ENCODE measurements at regions not wholly inside any gene's neighbourhood (a gene's known extent, or its start where the extent isn't known, plus 50 kb on each side); places are given as distances from the start of the nearest gene placed in this dataset.
A peak's percentile ranks its signal among the peaks of the same experiment; 100 is the strongest.

DNA sequence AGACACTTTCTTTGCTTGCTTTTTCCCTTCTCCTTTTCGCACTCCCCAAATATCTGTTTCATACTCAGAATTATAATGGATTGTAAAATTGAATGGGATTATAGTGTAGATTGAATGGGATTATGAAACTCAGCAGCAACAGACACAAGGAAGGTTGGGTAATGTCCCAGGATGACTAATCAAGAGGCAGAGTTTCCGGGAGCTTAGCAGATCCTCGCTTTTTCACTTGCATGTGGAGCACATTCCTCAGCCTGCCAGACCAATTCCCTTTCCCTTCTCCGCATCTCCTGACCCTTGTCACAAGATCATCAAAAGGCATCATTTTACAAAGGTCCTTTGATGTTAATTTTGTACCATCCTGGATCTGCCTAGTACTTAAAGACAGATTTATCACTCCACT is 55.1 kb upstream of the SLC1A1 start:
- DNase-seq (ENCODE audit: low spot score) = peak; percentile 1

DNA sequence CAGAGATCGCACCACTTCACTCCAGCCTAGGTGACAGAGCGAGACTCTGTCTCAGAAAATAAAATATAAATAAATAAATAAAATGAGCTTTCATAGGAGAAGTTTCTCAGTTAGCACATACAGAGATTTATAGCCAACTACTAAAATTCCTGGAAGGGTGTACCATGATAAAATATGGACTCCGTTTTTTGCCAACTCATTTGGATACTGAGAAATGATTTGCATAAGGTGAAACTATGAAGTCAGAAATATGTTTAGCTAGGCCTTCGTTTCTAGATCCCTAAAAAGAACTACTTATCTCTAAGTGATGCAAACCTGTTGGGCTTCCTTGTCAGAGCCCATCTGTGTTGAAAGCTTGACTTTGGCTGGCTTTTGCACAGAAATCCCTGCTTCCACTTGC is 56.9 kb upstream of the SLC1A1 start:
- DNase-seq (ENCODE audit: low spot score) = no peak

DNA sequence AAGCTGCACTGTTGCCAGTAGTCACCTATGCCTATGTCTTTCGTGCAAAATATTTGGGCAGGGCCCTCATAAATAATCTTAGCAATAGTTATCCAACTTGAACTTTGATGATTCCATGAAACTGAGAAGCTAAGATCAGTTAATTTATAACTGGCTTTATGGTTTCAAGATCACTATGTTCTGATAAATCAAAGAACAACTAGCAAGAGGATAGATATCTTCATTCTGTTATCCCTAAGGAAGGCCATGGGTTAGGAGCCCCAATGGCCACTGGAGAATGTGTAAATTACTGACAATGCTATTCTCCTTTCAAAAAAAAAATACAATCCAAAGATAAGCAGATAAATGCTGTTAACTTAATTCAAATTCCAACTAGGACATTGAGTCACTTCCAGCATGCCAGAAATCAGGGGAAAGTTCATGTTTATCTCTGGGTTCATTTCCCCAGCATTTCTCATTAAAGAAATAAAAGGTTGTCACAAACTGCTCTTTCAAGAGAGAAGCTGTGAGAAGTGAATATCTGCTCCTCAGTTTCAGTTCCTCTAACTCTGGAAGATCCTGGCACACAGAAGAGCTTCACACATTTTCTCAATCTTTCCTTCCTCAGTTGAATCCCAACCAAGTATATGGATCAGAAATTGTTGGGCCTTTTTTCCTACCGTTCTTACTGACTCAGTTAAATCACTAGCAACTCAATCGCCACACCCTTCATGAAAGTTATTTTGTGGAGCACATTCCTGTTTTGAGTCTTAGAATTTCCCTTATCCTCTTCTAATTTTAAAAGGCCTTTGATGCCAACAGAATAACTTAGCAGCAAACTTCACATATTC is 59.6 kb upstream of the SLC1A1 start:
- DNase-seq (ENCODE audit: low spot score) = peak; percentile 5

DNA sequence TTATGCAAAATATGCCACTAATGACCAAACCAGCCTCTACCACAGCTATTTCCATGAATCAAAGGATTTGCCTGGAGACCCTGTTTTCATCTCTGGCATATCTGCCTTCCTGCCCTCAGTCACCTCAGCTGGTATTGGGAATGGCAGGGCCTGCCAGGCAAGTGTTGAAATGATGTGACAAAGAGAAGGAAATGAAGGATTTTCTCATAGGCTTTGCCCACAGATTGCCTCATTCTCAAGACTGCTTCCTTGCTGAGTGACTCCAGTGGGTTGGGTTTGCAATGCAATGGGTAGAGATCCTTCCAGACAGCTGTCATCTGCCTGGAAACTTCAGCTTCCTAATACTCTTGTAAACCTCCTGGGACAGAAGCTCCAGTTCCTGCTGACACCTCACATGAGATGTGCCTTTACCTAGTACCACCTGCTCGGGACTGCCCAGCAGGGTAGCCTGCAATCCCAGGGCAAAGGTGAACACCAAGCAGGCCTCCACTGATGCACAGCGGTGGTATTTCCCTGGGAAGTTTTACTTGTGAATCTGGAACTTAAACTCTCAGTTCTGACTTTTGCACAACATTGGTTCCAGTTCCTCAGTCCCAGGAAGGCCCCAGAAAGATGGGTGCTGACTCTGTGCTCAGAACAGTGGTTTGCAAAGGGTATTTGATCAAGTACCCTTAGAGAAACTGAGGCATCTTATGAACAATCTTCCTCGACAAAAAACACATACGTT is 64.8 kb upstream of the SLC1A1 start:
- no peak for DNase-seq (ENCODE audit: low spot score)

DNA sequence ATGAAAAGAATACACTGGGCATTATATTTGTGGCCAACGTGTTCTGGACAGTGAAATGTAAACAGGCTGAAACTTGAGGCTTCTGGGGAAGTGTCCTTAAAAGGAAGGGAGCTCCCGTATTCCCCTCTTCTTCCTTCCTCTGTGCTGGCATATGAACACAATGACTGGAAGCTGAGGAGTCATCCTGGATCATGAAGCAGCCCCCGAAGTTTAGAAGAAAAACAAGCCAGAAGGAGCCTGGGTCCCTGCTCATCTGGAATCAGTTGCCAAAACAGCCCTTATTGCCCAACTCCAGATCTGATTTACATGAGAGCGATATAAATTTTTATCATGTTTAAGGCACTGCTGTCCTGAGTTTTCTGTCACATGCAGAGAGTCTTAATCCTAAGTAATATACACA is 65.4 kb upstream of the SLC1A1 start:
- DNase-seq (ENCODE audit: low spot score) = no peak

DNA sequence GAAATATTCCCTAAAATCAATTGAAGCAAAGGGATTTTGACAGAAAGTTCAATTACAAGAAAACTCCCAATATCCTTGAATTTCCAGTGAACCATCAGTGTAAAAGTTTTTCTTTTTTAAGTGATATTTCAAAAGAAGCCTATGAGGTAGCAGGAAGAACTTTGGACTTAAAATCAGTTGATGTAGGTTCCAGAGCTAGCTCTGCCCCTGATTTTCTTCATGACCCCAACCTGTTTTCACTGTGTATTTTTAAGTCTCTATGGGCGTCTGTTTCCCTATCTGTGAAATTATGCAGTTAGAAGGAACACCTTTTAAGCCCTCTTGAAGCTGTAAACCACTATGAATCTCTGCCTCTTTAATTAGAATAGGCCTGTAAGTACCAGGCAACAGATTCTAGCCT is 66.2 kb upstream of the SLC1A1 start:
- no peak for DNase-seq (ENCODE audit: low spot score)

DNA sequence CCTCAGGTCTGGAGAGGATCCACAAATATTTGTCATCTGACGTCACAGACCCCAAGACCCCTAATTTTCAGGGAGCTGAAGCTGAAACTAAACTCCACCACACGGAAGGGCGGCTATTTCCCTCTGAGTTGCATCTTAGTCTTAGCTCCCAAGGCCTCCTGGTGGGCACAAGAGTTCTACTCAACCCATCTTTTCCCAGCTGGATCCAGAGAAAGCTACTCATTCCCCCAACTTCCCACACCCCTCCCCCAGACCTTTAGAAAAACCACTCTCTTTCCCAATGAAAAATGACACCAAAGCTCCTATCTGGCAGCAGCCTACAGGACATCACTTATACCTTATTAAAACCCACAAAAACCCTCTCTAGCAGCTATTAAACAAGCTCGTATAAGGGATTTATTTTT is 67.1 kb upstream of the SLC1A1 start:
- DNase-seq (ENCODE audit: low spot score) = no peak

DNA sequence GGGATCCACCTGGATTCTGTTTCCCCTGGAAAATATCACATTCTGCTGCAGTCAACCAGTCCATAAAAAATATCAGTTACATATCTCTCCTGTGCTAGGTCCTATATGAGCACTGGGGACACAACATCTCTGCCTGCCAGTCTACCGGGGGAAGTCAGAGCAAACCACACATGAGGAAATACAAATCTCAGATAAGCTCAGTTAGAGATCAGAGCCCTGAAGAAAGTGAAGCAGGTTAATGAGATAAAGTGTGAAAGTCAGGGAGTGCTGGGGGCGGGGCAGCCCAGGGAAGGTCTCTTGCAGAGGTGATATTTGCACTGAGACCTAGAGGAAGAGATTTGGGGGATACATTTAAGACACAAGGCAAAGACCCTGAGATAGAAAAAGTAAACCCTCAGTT is 67.8 kb upstream of the SLC1A1 start:
- no peak for DNase-seq (ENCODE audit: low spot score)

DNA sequence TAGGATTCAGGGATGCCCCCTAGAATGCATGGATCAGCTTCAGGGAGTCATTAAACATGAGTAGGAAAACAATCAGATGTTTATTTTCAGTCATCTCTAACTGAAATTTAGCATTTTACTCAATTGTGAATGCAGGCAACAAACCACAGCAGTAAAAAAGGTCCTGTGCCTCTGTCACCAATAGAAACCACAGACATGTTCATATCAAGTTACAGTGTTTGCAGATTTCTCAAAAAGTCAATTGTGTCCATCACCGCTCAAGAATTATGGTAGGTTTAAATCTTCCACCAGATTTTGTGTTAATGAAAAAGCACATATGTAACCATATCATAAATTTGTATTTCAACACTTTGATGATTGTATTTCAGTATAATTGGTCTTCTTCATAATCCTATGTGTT is 68.4 kb upstream of the SLC1A1 start:
- DNase-seq (ENCODE audit: low spot score) = no peak

DNA sequence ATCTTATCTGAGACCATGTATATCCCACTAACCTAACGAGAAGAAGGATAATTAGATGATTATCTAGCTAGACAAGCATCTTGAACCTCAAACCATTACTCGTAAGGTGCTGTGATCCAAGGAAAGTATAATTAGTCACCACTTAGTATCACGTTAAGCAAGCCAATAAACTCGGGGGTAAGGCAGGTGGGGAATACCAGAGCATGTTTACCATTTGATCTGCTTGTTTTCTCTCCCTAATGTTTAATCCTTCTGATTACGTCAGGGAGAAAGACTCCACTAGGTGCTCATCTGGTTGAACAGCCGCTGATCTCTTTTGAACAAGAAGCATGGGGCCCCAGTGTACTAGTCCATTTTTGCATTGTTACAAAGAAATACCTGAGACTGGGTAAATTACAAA is 69.9 kb upstream of the SLC1A1 start:
- DNase-seq (ENCODE audit: low spot score) = no peak

DNA sequence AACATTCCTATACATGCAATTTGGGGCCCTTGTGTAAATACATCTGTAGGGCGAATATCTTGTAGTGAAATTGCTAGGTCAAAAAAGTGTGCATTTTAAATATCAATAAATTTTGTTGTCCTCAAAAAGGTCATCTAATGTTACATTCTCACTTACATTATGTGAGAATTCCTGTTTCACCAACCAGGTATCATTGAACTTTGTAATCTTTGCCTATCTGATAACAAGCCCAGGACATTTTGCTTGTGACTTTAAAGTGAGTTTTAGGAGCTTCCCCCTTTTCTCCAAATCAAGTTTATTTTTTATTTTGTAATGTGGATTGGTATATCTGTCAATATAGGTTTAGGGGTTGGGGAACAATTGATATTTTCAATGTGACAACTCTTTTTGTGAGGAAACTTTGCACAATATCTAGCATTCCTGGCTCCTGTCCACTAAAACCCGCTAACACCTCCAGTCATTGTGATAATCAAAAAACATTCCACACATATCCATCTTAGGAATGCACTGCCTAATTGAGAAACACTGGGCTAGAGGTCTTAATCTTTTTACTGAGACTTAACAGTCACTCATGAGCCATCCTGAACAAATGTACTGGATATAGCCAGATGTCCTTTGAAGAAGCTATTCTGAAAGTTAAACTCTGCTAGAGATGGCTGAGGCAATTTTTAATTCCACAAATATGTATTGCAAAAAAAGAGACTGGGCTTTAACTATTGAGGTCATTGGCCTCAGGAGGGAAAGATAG is 72.5 kb upstream of the SLC1A1 start:
- no peak for DNase-seq (ENCODE audit: low spot score)

DNA sequence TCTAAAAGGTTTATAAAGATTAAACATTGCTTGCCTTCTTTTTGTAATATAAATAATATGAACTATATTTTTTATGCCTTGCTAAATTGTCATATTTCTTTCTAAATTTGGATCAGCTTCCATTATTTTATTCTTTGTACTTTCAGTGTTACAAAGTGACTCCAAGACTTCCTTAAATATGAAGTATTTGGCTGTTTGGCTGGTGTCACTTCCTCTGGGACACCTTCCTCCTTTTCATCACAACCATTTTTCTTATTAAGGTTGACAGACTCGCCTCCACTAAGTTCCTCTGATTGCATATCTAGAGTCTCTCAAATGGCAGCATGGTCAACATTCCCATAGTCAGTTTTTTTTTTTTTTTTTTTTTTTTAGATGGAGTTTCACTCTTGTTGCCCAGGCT is 73.8 kb upstream of the SLC1A1 start:
- DNase-seq (ENCODE audit: low spot score) = no peak

DNA sequence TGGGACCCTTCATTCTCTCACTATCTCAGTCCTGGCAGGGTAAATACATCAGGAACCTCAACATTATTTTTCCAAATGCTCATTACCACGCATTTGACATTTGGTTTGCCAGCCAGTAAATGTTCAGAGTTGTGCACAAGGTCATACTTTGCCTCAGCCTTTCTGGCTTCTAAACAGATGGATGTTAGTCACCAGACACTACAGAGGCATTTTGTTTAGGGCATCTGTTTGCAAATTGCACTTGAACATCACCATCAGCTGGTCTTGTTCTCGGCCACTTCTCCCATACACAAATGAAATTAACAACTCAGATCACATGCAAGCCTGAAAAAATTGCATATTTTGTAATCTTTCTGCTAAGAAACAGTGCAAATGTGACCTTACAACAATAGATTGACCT is 75.0 kb upstream of the SLC1A1 start:
- DNase-seq (ENCODE audit: low spot score) = no peak

DNA sequence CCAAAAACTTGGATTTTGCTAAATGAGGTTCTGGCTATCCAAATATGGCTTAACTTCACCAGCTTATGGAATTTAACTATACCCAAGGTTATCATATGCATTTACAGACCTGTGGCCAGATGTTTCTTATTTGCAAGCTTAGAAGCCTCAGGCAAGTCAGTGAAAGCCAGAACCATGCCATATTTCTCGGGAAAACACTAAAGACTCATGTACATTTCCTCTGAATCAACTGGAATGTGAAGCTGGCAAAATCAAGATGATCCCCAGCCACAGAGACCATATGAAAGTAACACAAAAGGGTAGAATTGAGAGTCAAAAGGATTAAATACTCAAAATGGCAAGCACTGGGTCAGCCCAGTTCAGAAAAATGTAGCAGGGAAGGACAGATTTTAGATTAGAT is 76.4 kb upstream of the SLC1A1 start:
- no peak for DNase-seq (ENCODE audit: low spot score)

DNA sequence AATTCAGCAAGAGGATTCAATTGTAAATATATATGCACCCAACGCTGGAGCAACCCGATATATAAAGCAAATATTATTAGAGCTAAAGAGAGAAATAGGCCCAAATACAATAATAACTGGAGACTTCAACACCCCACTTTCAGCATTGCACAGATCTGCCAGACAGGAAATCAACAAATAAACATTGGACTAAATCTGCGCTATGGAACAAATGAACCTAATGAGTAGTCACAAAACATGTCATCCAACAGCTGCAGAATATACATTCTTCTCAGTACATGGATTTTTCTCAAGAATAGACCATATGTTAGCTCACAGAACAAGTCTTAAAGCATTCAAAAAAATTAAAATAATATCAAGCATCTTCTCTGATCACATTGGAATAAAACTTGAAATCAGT is 86.1 kb upstream of the SLC1A1 start:
- DNase-seq (ENCODE audit: low spot score) = no peak

DNA sequence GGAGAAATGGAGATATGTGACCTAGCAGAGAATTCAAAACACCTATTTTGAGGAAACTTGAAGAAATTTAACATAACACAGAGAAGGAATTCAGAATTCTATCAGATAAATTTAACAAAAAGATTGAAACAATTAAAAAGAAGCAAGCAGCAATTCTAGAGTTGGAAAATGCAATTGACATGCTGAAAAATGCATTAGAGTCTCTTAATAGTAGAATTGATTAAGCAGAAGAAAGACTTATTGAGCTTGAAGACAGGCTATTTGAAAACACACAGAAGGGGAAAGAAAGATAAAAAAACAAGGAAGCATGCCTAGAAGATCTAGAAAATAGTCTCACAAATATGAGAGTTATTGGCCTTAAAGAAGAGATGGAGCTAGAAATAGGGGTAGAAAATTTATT is 87.8 kb upstream of the SLC1A1 start:
- no peak for DNase-seq (ENCODE audit: low spot score)

DNA sequence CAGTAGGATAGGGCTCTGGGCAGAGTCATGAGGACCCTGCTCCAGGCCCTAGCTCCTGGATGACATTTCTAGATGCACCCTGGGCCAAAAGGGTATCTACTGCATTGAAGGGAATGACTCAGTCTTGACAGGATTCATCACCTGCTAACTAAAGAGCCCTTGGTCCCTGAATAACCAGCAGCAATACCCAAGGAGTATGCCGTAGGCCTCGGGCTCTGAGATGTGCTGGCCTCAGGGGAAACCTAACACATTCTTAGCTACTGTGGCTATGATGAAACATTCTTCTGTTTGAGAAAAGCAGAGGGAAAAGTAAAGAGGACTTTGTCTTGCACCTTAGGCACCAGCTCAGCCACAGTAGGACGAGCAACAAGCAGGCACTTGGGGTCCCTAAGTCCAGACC is 89.5 kb upstream of the SLC1A1 start:
- no peak for DNase-seq (ENCODE audit: low spot score)

DNA sequence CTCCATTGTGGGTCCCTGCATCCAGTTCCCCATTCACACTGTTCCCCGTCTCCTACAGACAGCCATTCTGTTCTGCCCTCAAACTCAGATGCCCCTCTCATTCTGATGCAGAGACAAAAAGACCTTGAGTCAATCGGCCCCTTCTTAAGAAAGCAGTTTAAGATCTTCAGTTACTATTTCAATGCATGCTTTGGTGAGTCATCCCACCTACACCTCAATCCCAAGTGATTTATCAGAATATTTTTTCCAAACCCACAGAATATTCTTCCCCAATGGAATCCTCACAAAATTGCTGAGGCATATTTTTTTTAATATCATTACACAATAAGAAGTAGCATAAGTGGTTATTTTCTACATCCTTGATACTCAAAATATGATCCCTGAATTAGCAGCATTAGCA is 92.4 kb upstream of the SLC1A1 start:
- no peak for DNase-seq (ENCODE audit: low spot score)

DNA sequence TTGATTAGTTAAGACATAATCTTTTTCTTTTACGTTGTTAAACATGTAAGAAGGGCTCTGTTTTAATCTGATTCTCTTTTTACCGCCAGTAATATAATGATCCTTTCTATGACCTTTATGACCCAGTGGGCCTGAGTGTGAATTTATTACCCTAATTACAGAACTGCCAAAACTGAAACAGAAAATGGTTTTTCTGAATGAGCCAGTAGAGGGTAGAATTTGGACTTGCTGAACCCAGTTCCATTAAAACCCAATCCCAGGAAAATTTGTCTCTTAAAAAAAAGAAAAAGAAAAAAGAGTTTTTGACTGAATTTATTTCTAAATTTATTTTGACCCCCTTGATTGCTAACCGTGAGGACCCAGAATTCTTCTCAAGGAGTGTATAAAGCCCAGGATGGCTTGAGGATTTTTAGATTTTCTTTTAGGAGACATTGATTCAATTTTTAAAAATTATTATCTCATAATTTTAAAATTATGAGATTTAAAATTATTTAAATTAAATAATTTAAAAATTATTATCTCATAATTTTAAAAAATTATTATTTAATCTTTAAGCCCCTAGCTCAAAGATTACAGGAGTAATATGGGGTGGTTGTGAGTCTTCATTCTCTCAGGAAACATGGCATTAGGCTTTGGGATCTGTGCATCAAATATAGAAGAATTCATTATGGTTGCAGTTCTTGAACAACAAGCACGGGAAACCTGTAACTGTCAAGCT is 94.1 kb upstream of the GLIS3 start:
- DNase-seq (ENCODE audit: low spot score) = no peak

DNA sequence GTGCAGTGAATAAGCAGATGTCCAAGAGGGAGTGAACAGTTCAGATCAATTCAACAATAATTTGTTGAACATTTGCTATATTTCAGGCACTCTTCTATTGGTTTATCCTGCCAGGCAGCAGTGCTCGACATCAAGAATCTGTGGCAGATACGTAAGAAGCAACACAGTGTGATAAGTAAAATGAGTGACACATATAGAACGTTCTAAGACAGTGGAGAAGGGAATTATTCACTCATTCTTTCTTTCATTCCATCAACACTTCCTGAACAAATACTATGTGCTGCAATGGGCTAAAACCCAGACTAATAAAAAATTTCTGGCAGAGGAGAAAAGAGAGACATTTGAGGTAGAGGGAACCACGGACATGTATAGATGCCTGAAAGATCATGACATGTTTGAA is 89.9 kb upstream of the GLIS3 start:
- DNase-seq (ENCODE audit: low spot score) = no peak

DNA sequence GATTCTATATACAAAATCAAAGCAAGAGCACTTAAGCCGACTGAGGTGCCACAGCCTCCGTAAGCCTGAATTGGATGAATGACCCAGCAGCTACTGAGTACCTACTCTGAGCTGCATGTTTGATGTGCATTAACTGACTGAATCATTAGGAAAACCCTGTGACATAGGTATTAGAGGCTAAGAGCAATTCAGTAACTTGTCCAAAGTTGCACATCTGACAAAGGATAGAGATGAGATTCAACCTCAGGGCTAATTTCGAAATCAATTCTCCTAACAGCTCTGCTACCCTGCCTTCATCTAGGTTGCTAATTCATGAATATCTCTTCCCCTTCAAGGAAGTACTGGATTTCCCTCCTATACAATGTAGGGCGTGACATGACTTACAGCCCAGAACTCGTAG is 89.1 kb upstream of the GLIS3 start:
- no peak for DNase-seq (ENCODE audit: low spot score)

DNA sequence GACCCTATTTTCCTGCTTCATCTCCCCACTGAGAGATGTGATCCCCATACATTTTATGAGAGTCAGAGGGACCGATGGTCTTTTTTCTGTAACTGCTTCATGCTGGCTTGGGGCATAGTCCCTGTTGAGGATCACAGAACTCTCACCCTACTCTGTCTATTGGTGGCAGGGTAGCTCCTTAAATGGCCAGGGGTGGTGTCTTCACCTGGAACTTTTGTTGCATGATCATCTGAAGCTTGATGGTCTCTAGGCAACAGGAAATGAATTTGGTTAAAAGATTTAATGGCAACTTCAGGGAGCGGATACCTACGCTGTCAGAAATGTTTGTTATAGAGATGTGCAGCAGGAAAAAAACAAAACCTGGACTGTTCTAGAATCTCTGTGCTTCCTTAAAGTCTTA is 87.0 kb upstream of the GLIS3 start:
- DNase-seq (ENCODE audit: low spot score) = no peak
